Dermis blood vessel endothelial cell (primary cell): ENCODE measurements at regions not wholly inside any gene's neighbourhood (a gene's known extent, or its start where the extent isn't known, plus 50 kb on each side); places are given as distances from the start of the nearest gene placed in this dataset.

Experiments used
- DNase-seq: peaks from one replicate; pipeline ENCODE4 v3.0.0; 2010

- DNase-seq = no peak
Observed at GRCh38 chr2:191738003-191738402, 60.1 kb downstream of the NABP1 start.

GRCh38 chr2:191738667-191739066 lies 60.7 kb downstream of the NABP1 start:
- no peak for DNase-seq

GRCh38 chr2:191739194-191739593 lies 61.3 kb downstream of the NABP1 start:
- no peak for DNase-seq

GRCh38 chr2:191740016-191740419 lies 62.1 kb downstream of the NABP1 start:
- DNase-seq = no peak

- DNase-seq = no peak
Observed at GRCh38 chr2:191740759-191741158, 62.8 kb downstream of the NABP1 start.

- DNase-seq = peak; percentile 52
Observed at GRCh38 chr2:191746346-191747169, 68.6 kb downstream of the NABP1 start.

- no peak for DNase-seq
Observed at GRCh38 chr2:191747170-191747530, 69.2 kb downstream of the NABP1 start.

- DNase-seq = no peak
Observed at GRCh38 chr2:191748059-191748461, 70.1 kb downstream of the NABP1 start.

GRCh38 chr2:191748528-191749180 lies 70.7 kb downstream of the NABP1 start:
- DNase-seq = no peak

- no peak for DNase-seq
Observed at GRCh38 chr2:191749181-191749540, 71.2 kb downstream of the NABP1 start.

- DNase-seq = no peak
Observed at GRCh38 chr2:191754103-191754502, 76.2 kb downstream of the NABP1 start.

- DNase-seq = no peak
Observed at GRCh38 chr2:191756761-191757160, 78.8 kb downstream of the NABP1 start.

GRCh38 chr2:191757208-191757607 lies 79.3 kb downstream of the NABP1 start:
- no peak for DNase-seq

- peak; percentile 77 for DNase-seq
Observed at GRCh38 chr2:191758518-191759507, 80.9 kb downstream of the NABP1 start.

- DNase-seq = no peak
Observed at GRCh38 chr2:191759680-191760079, 81.7 kb downstream of the NABP1 start.

GRCh38 chr2:191760655-191761262 lies 82.8 kb downstream of the NABP1 start:
- DNase-seq = no peak

- no peak for DNase-seq
Observed at GRCh38 chr2:191773136-191773535, 73.8 kb downstream of the CAVIN2 start.

GRCh38 chr2:191777351-191777750 lies 69.5 kb downstream of the CAVIN2 start:
- DNase-seq = no peak

- DNase-seq = no peak
Observed at GRCh38 chr2:191778041-191778440, 68.8 kb downstream of the CAVIN2 start.

GRCh38 chr2:191782351-191782750 lies 64.5 kb downstream of the CAVIN2 start:
- DNase-seq = no peak

- no peak for DNase-seq
Observed at GRCh38 chr2:191783416-191783815, 63.5 kb downstream of the CAVIN2 start.
